ENCODE measurements at regions not wholly inside any gene's neighbourhood (a gene's known extent, or its start where the extent isn't known, plus 50 kb on each side); places are given as distances from the start of the nearest gene placed in this dataset.

DNA sequence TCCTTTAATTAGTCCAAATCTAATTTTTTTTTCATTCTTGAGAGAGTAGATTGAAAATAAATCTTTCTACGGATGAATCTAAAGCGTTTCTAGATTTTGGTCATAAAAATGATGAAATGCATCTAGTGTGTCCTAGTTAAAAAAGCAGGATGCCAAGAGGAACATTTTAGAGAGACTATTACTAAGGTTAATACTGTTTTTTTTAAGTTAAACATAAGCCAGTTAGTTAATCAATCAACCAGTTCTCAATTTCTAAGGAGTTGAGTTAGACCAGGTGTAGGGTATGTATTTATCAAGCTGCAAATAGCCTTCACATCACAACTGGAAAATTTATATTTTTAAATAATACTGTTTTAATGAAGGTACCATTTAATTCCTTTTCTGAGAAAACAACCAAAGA, 679.5 kb upstream of the IGFBP7 start:
- no peak for TF ChIP-seq EZH2phosphoT487 (IDR thresholded peaks at IDR 0.05; ENCODE audit: borderline replicate concordance, low read length)
- TF ChIP-seq, protein P1, sequence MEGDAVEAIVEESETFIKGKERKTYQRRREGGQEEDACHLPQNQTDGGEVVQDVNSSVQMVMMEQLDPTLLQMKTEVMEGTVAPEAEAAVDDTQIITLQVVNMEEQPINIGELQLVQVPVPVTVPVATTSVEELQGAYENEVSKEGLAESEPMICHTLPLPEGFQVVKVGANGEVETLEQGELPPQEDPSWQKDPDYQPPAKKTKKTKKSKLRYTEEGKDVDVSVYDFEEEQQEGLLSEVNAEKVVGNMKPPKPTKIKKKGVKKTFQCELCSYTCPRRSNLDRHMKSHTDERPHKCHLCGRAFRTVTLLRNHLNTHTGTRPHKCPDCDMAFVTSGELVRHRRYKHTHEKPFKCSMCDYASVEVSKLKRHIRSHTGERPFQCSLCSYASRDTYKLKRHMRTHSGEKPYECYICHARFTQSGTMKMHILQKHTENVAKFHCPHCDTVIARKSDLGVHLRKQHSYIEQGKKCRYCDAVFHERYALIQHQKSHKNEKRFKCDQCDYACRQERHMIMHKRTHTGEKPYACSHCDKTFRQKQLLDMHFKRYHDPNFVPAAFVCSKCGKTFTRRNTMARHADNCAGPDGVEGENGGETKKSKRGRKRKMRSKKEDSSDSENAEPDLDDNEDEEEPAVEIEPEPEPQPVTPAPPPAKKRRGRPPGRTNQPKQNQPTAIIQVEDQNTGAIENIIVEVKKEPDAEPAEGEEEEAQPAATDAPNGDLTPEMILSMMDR (IDR thresholded peaks at IDR 0.05; ENCODE audit: low read depth, low read length, poor library complexity, severe bottlenecking): no peak

DNA sequence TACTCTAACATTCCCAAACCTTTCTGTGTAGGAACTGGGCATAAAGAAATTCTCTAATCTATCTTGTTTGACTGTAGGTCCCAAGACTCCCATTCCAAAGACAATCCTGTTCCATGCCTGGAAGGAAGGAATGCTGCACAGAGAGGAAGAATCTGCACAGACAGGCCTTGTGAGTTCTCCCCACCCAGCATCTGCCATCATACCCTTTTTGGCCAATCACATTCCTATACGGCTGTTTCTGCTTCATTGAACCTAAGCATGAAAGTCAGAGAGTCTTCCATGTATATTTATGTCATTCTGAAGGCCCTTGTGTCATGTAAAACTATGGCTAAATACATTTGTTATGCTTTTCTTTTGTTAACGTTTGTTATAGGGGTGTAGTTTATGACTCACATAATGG, 667.7 kb upstream of the IGFBP7 start:
- H3K4me1 ChIP-seq (ENCODE audit: control insufficient read depth, low read length): no peaks in the 10 kb centered on the region
- no peaks in the 10 kb centered on the region for H3K79me2 ChIP-seq (ENCODE audit: control insufficient read depth, low read length)
- H3K9me3 ChIP-seq (ENCODE audit: control insufficient read depth, insufficient read depth, low read length): no peaks in the 10 kb centered on the region
- H3F3A ChIP-seq (ENCODE audit: control insufficient read depth, insufficient read depth): no peaks in the 10 kb centered on the region
- H3K27ac ChIP-seq (ENCODE audit: low read depth, low read length): no peak overlapping the region
- no peaks in the 10 kb centered on the region for H3K9me2 ChIP-seq (replicated peaks; ENCODE audit: control insufficient read depth, low read length)
- H3K4me3 ChIP-seq (ENCODE audit: low read length): no peak overlapping the region
- no peaks in the 10 kb centered on the region for H3K36me3 ChIP-seq (ENCODE audit: control insufficient read depth, low read length)
- H3K4me2 ChIP-seq (ENCODE audit: low read length): no peak overlapping the region
- TF ChIP-seq, protein P1 (IDR thresholded peaks at IDR 0.05; ENCODE audit: low read depth, low read length, poor library complexity, severe bottlenecking): no peak
- H4K20me1 ChIP-seq (ENCODE audit: control insufficient read depth, insufficient read depth, low read depth, low read length): no peaks in the 10 kb centered on the region
- H3K27me3 ChIP-seq (ENCODE audit: control insufficient read depth, low read length): no peaks in the 10 kb centered on the region

More for the DNA sequence above, 679.5 kb upstream of the IGFBP7 start:
- H3K36me3 ChIP-seq (ENCODE audit: control insufficient read depth, low read length): no peaks in the 10 kb centered on the region
- H3K9me2 ChIP-seq (replicated peaks; ENCODE audit: control insufficient read depth, low read length): no peaks in the 10 kb centered on the region
- no peak overlapping the region for H3K27ac ChIP-seq (ENCODE audit: low read depth, low read length)
- no peaks in the 10 kb centered on the region for H3K4me1 ChIP-seq (ENCODE audit: control insufficient read depth, low read length)
- no peaks in the 10 kb centered on the region for H3K9me3 ChIP-seq (ENCODE audit: control insufficient read depth, insufficient read depth, low read length)
- no peaks in the 10 kb centered on the region for H3K27me3 ChIP-seq (ENCODE audit: control insufficient read depth, low read length)
- H3F3A ChIP-seq (ENCODE audit: control insufficient read depth, insufficient read depth): no peaks in the 10 kb centered on the region
- no peaks in the 10 kb centered on the region for H3K79me2 ChIP-seq (ENCODE audit: control insufficient read depth, low read length)
- no peak overlapping the region for H3K4me3 ChIP-seq (ENCODE audit: low read length)
- H3K4me2 ChIP-seq (ENCODE audit: low read length): no peak overlapping the region
- no peaks in the 10 kb centered on the region for H4K20me1 ChIP-seq (ENCODE audit: control insufficient read depth, insufficient read depth, low read depth, low read length)

DNA sequence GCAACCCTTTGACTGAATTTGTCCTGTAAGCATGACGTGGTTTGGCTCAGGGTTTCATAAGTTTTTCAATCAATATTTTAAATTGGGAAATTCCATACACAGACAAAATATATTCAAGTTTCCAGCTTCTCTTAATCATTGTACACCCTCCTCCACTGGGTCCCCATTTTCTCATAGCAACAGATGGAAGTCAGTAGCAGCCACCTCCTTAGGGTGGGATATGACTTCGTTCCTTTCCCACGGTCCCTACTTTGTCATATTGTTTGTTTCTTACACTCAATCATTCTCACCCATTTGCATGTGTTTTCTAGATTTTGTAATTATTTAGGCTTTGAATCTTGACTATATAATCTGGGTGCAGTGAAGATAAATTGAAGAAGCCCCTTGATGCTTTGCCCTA, 664.5 kb upstream of the IGFBP7 start:
- no peaks in the 10 kb centered on the region for H3K9me3 ChIP-seq (ENCODE audit: control insufficient read depth, insufficient read depth, low read length)
- H3K4me3 ChIP-seq (ENCODE audit: low read length): no peak overlapping the region
- no peak overlapping the region for H3K27ac ChIP-seq (ENCODE audit: low read depth, low read length)
- H3F3A ChIP-seq (ENCODE audit: control insufficient read depth, insufficient read depth): no peaks in the 10 kb centered on the region
- no peak for TF ChIP-seq EZH2phosphoT487 (IDR thresholded peaks at IDR 0.05; ENCODE audit: borderline replicate concordance, low read length)
- TF ChIP-seq, protein P1 (IDR thresholded peaks at IDR 0.05; ENCODE audit: low read depth, low read length, poor library complexity, severe bottlenecking): no peak
- no peaks in the 10 kb centered on the region for H3K9me2 ChIP-seq (replicated peaks; ENCODE audit: control insufficient read depth, low read length)
- H3K79me2 ChIP-seq (ENCODE audit: control insufficient read depth, low read length): no peaks in the 10 kb centered on the region
- no peaks in the 10 kb centered on the region for H3K36me3 ChIP-seq (ENCODE audit: control insufficient read depth, low read length)
- H3K4me2 ChIP-seq (ENCODE audit: low read length): no peak overlapping the region
- H3K4me1 ChIP-seq (ENCODE audit: control insufficient read depth, low read length): no peaks in the 10 kb centered on the region
- H3K27me3 ChIP-seq (ENCODE audit: control insufficient read depth, low read length): no peaks in the 10 kb centered on the region
- no peaks in the 10 kb centered on the region for H4K20me1 ChIP-seq (ENCODE audit: control insufficient read depth, insufficient read depth, low read depth, low read length)

DNA sequence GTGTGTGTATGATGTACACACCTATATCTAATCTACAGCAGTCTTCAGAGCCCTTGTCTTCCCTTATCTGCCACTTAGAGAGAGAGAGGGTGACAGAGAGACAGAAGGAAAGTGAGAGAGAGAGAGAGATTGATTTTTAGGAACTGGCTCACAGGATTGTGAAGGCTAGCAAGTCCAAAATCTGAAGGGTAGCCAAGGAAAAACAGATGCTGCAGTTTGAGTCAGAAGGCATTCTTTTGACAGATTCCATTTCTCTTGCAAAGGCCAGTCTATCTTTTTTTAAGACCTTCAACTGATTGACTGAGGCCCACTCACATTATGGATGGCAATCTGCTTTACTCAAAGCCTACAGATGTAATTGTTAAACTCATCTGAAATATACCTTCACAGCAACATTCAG, 664.0 kb upstream of the IGFBP7 start:
- Histone ChIP-seq H3K9me3 (ENCODE audit: control insufficient read depth, insufficient read depth, low read length) (no peaks in the 10 kb centered on the region), H3K27ac (ENCODE audit: low read depth, low read length) (no peak overlapping the region), H3F3A (ENCODE audit: control insufficient read depth, insufficient read depth) (no peaks in the 10 kb centered on the region), H3K4me3 (ENCODE audit: low read length) (no peak overlapping the region), H3K4me2 (ENCODE audit: low read length) (no peak overlapping the region), H3K4me1 (ENCODE audit: control insufficient read depth, low read length) (no peaks in the 10 kb centered on the region), H4K20me1 (ENCODE audit: control insufficient read depth, insufficient read depth, low read depth, low read length) (no peaks in the 10 kb centered on the region), H3K9me2 (replicated peaks; ENCODE audit: control insufficient read depth, low read length) (no peaks in the 10 kb centered on the region), H3K27me3 (ENCODE audit: control insufficient read depth, low read length) (no peaks in the 10 kb centered on the region), H3K79me2 (ENCODE audit: control insufficient read depth, low read length) (no peaks in the 10 kb centered on the region), H3K36me3 (ENCODE audit: control insufficient read depth, low read length) (no peaks in the 10 kb centered on the region)
- TF ChIP-seq, protein P1 (IDR thresholded peaks at IDR 0.05; ENCODE audit: low read depth, low read length, poor library complexity, severe bottlenecking): no peak
- TF ChIP-seq EZH2phosphoT487 (IDR thresholded peaks at IDR 0.05; ENCODE audit: borderline replicate concordance, low read length): no peak

Measured in DOHH2 (cell line).